Loucy (cell line): ENCODE measurements at regions not wholly inside any gene's neighbourhood (a gene's known extent, or its start where the extent isn't known, plus 50 kb on each side); places are given as distances from the start of the nearest gene placed in this dataset.

Experiments
- H2AFZ ChIP-seq: fragments of 200-600 bp; sonication (generic); 2 replicates; pipeline ENCODE4 v1.6.0; 2016; ENCODE audit warnings: antibody characterized with exemption, mild to moderate bottlenecking, low read length, moderate library complexity
- H3F3A ChIP-seq: fragments of 200-600 bp; 2 replicates; pipeline ENCODE4 v1.6.0; 2016; ENCODE audit warnings: antibody characterized with exemption, low read depth, mild to moderate bottlenecking
- H3K27me3 ChIP-seq: fragments of 200-600 bp; sonication (generic); 2 replicates; pipeline ENCODE4 v1.6.1; 2014; ENCODE audit warnings: low read length, mild to moderate bottlenecking; ENCODE audit not compliant: insufficient read depth, poor library complexity, severe bottlenecking
- H3K36me3 ChIP-seq: fragments of 200-600 bp; sonication (generic); 2 replicates; pipeline ENCODE4 v1.6.1; 2016; ENCODE audit warnings: low read length; ENCODE audit not compliant: insufficient read depth
- H3K4me1 ChIP-seq: fragments of 200-600 bp; sonication (generic); 2 replicates; pipeline ENCODE4 v1.5.1; 2014; ENCODE audit warnings: low read length, mild to moderate bottlenecking; ENCODE audit not compliant: insufficient read depth, poor library complexity, severe bottlenecking
- H3K4me2 ChIP-seq: fragments of 200-600 bp; sonication (generic); 2 replicates; pipeline ENCODE4 v1.6.0; 2014; ENCODE audit warnings: antibody characterized with exemption, low read length, low read depth, mild to moderate bottlenecking; ENCODE audit not compliant: poor library complexity, severe bottlenecking
- H3K4me3 ChIP-seq: fragments of 200-600 bp; sonication (generic); 2 replicates; pipeline ENCODE4 v1.5.1; 2014; ENCODE audit warnings: low read length, mild to moderate bottlenecking, mixed read lengths; ENCODE audit not compliant: poor library complexity, severe bottlenecking
- H3K79me2 ChIP-seq: fragments of 200-600 bp; sonication (generic); 2 replicates; pipeline ENCODE4 v1.6.1; 2014; ENCODE audit warnings: low read length; ENCODE audit not compliant: insufficient read depth
- H3K9ac ChIP-seq: fragments of 200-600 bp; sonication (generic); 2 replicates; pipeline ENCODE4 v1.6.0; 2014; ENCODE audit warnings: mild to moderate bottlenecking, low read depth, low read length, moderate library complexity; ENCODE audit not compliant: poor library complexity, severe bottlenecking
- H3K9me2 ChIP-seq: fragments of 200-600 bp; sonication (generic); replicated peaks from 2 replicates; pipeline ENCODE4 v1.6.1; 2016; ENCODE audit warnings: low read depth, low read length, mixed read lengths
- H3K9me3 ChIP-seq: fragments of 200-600 bp; sonication (generic); 2 replicates; pipeline ENCODE4 v1.6.1; 2014; ENCODE audit warnings: mild to moderate bottlenecking, antibody characterized with exemption, low read length, low read depth; ENCODE audit not compliant: insufficient read depth
- H4K20me1 ChIP-seq: fragments of 200-600 bp; sonication (generic); 2 replicates; pipeline ENCODE4 v1.6.0; 2014; ENCODE audit warnings: antibody characterized with exemption, low read length, mild to moderate bottlenecking; ENCODE audit not compliant: insufficient read depth, poor library complexity, severe bottlenecking
- EZH2phosphoT487 ChIP-seq: fragments of 200-600 bp; IDR thresholded peaks from 2 replicates; pipeline ENCODE4 v1.6.1; 2018; ENCODE audit warnings: antibody characterized with exemption, mild to moderate bottlenecking, moderate library complexity, borderline replicate concordance
- TF ChIP-seq, protein P1 (sequence below): fragments of 200-600 bp; sonication (generic); conservative IDR thresholded peaks from 2 replicates; pipeline ENCODE4 v1.5.1; 2014; ENCODE audit warnings: mild to moderate bottlenecking, antibody characterized with exemption, low read length

GRCh38 chr6:37554480-37554819 lies 54.8 kb upstream of the CCDC167 start:
- H4K20me1 ChIP-seq, result no peaks in the 10 kb centered on the region
- H3K9me2 ChIP-seq, result no peaks in the 10 kb centered on the region
- H3K9me3 ChIP-seq, result no peaks in the 10 kb centered on the region
- no peaks in the 10 kb centered on the region for H3K27me3 ChIP-seq
- H3K36me3 ChIP-seq, result no peaks in the 10 kb centered on the region
- no peak overlapping the region for H3K4me3 ChIP-seq
- H2AFZ ChIP-seq, result no peak overlapping the region
- no peaks in the 10 kb centered on the region for H3F3A ChIP-seq
- peaks cover 8% of the 10 kb centered on the region for H3K4me1 ChIP-seq
- H3K79me2 ChIP-seq, result no peaks in the 10 kb centered on the region
- H3K4me2 ChIP-seq, result no peak overlapping the region
- H3K9ac ChIP-seq, result no peak overlapping the region
- no peak for TF ChIP-seq EZH2phosphoT487
- TF ChIP-seq, protein P1, sequence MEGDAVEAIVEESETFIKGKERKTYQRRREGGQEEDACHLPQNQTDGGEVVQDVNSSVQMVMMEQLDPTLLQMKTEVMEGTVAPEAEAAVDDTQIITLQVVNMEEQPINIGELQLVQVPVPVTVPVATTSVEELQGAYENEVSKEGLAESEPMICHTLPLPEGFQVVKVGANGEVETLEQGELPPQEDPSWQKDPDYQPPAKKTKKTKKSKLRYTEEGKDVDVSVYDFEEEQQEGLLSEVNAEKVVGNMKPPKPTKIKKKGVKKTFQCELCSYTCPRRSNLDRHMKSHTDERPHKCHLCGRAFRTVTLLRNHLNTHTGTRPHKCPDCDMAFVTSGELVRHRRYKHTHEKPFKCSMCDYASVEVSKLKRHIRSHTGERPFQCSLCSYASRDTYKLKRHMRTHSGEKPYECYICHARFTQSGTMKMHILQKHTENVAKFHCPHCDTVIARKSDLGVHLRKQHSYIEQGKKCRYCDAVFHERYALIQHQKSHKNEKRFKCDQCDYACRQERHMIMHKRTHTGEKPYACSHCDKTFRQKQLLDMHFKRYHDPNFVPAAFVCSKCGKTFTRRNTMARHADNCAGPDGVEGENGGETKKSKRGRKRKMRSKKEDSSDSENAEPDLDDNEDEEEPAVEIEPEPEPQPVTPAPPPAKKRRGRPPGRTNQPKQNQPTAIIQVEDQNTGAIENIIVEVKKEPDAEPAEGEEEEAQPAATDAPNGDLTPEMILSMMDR, result no peak

DNA sequence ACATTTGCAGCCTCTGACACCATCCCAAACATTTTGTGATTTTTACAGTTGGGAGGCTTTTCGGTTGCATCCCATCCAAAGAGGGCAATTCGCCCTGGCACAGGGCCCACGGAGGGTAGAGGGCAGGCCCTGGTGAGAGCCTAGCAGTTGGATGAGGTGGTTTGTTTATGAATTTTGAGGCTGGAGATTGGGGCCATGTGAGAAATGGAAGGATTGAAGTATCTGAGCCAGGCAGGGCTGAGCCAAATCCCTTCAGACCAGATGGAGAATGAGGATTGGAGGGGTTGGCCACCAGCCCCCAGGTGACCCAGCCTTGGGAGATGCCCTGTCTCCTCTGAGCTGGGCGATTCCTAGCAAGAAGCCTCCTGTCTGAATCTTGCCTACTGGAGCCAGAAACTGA lies 52.6 kb upstream of the CCDC167 start:
- no peaks in the 10 kb centered on the region for H3K36me3 ChIP-seq
- H3K4me1 ChIP-seq, result no peaks in the 10 kb centered on the region
- H3K9me2 ChIP-seq, result no peaks in the 10 kb centered on the region
- H2AFZ ChIP-seq, result no peak overlapping the region
- H3K27me3 ChIP-seq, result no peaks in the 10 kb centered on the region
- H4K20me1 ChIP-seq, result no peaks in the 10 kb centered on the region
- H3K79me2 ChIP-seq, result no peaks in the 10 kb centered on the region
- TF ChIP-seq, protein P1, result no peak
- no peak for TF ChIP-seq EZH2phosphoT487
- H3K4me3 ChIP-seq, result no peak overlapping the region
- no peak overlapping the region for H3K9ac ChIP-seq
- H3K4me2 ChIP-seq, result no peak overlapping the region
- no peaks in the 10 kb centered on the region for H3F3A ChIP-seq
- H3K9me3 ChIP-seq, result no peaks in the 10 kb centered on the region

GRCh38 chr6:37551867-37552266 lies 52.2 kb upstream of the CCDC167 start:
- H3K4me2 ChIP-seq, result no peak overlapping the region

More at GRCh38 chr6:37551867-37552266, 52.2 kb upstream of the CCDC167 start:
- H3K27me3 ChIP-seq, result no peaks in the 10 kb centered on the region
- H3K79me2 ChIP-seq, result no peaks in the 10 kb centered on the region
- TF ChIP-seq, protein P1, result no peak
- TF ChIP-seq EZH2phosphoT487, result no peak
- H4K20me1 ChIP-seq, result no peaks in the 10 kb centered on the region
- no peaks in the 10 kb centered on the region for H3F3A ChIP-seq
- no peaks in the 10 kb centered on the region for H3K4me1 ChIP-seq
- H3K9me2 ChIP-seq, result no peaks in the 10 kb centered on the region
- no peak overlapping the region for H3K4me3 ChIP-seq
- no peak overlapping the region for H3K9ac ChIP-seq
- no peaks in the 10 kb centered on the region for H3K36me3 ChIP-seq
- no peak overlapping the region for H2AFZ ChIP-seq
- H3K9me3 ChIP-seq, result no peaks in the 10 kb centered on the region
